ACC112 (cell line): ENCODE measurements at regions not wholly inside any gene's neighbourhood (a gene's known extent, or its start where the extent isn't known, plus 50 kb on each side); places are given as distances from the start of the nearest gene placed in this dataset.

Source experiments
- H2AFZ ChIP-seq: fragments of 200-600 bp; sonication (generic); one replicate; pipeline ENCODE4 v1.6.0; 2017; ENCODE audit warnings: antibody characterized with exemption, low read length; ENCODE audit not compliant: unreplicated experiment
- H3K27ac ChIP-seq: fragments of 200-600 bp; sonication (generic); 2 replicates; pipeline ENCODE4 v1.5.1; 2014; ENCODE audit warnings: low read depth, mild to moderate bottlenecking, antibody characterized with exemption, low read length, moderate library complexity
- H3K27me3 ChIP-seq: fragments of 200-600 bp; sonication (generic); 2 replicates; pipeline ENCODE4 v1.6.1; 2014; ENCODE audit warnings: mild to moderate bottlenecking, antibody characterized with exemption, low read length, moderate library complexity, mixed read lengths; ENCODE audit not compliant: insufficient read depth
- H3K36me3 ChIP-seq: fragments of 200-600 bp; sonication (generic); 2 replicates; pipeline ENCODE4 v1.6.1; 2016; ENCODE audit warnings: mild to moderate bottlenecking, antibody characterized with exemption, low read length, moderate library complexity, mixed read lengths; ENCODE audit not compliant: insufficient read depth
- H3K4me1 ChIP-seq: fragments of 200-600 bp; sonication (generic); one replicate; pipeline ENCODE4 v1.6.1; 2016; ENCODE audit warnings: low read length, mixed read lengths; ENCODE audit not compliant: insufficient read depth, unreplicated experiment, control insufficient read depth
- H3K4me3 ChIP-seq: fragments of 200-600 bp; sonication (generic); 2 replicates; pipeline ENCODE4 v1.5.1; 2014; ENCODE audit warnings: mild to moderate bottlenecking, low read depth, low read length
- H3K79me2 ChIP-seq: fragments of 200-600 bp; sonication (generic); one replicate; pipeline ENCODE4 v1.6.0; 2016; ENCODE audit warnings: low read length; ENCODE audit not compliant: control insufficient read depth, unreplicated experiment, insufficient read depth

GRCh38 chr3:83302091-83302490 lies 1540.6 kb upstream of the GBE1 start:
- no peaks in the 10 kb centered on the region for H3K27me3 ChIP-seq
- H3K4me1 ChIP-seq, result no peaks in the 10 kb centered on the region
- no peaks in the 10 kb centered on the region for H3K36me3 ChIP-seq
- H3K79me2 ChIP-seq, result no peaks in the 10 kb centered on the region
- H3K27ac ChIP-seq, result no peak overlapping the region
- H3K4me3 ChIP-seq, result no peak overlapping the region
- no peak overlapping the region for H2AFZ ChIP-seq

- Histone ChIP-seq H3K79me2 (no peaks in the 10 kb centered on the region), H3K36me3 (no peaks in the 10 kb centered on the region), H3K27me3 (no peaks in the 10 kb centered on the region), H2AFZ (no peak overlapping the region), H3K4me1 (no peaks in the 10 kb centered on the region), H3K27ac (no peak overlapping the region), H3K4me3 (no peak overlapping the region)
Observed at GRCh38 chr3:83317605-83318004, 1556.2 kb upstream of the GBE1 start.

- no peak overlapping the region for H3K4me3 ChIP-seq
- no peaks in the 10 kb centered on the region for H3K4me1 ChIP-seq
- H3K79me2 ChIP-seq, result no peaks in the 10 kb centered on the region
- H3K27ac ChIP-seq, result no peak overlapping the region
- H3K27me3 ChIP-seq, result no peaks in the 10 kb centered on the region
- no peak overlapping the region for H2AFZ ChIP-seq
- H3K36me3 ChIP-seq, result no peaks in the 10 kb centered on the region
Observed at GRCh38 chr3:83320726-83321125, 1559.3 kb upstream of the GBE1 start.

GRCh38 chr3:83321457-83321856 lies 1560.0 kb upstream of the GBE1 start:
- Histone ChIP-seq H3K79me2 (no peaks in the 10 kb centered on the region), H3K4me3 (no peak overlapping the region), H3K4me1 (no peaks in the 10 kb centered on the region), H3K27me3 (no peaks in the 10 kb centered on the region), H3K27ac (no peak overlapping the region), H2AFZ (no peak overlapping the region), H3K36me3 (no peaks in the 10 kb centered on the region)

- Histone ChIP-seq H2AFZ (no peak overlapping the region), H3K4me3 (no peak overlapping the region), H3K4me1 (no peaks in the 10 kb centered on the region), H3K27me3 (no peaks in the 10 kb centered on the region), H3K27ac (no peak overlapping the region), H3K36me3 (no peaks in the 10 kb centered on the region), H3K79me2 (no peaks in the 10 kb centered on the region)
Observed at GRCh38 chr3:83321891-83322290, 1560.4 kb upstream of the GBE1 start.

GRCh38 chr3:83354205-83354604 lies 1592.8 kb upstream of the GBE1 start:
- Histone ChIP-seq H3K79me2 (no peaks in the 10 kb centered on the region), H3K4me1 (no peaks in the 10 kb centered on the region), H3K4me3 (no peak overlapping the region), H3K27ac (no peak overlapping the region), H3K27me3 (no peaks in the 10 kb centered on the region), H2AFZ (no peak overlapping the region), H3K36me3 (no peaks in the 10 kb centered on the region)

- H2AFZ ChIP-seq, result no peak overlapping the region
- no peaks in the 10 kb centered on the region for H3K36me3 ChIP-seq
- H3K4me1 ChIP-seq, result no peaks in the 10 kb centered on the region
- no peaks in the 10 kb centered on the region for H3K79me2 ChIP-seq
- H3K27me3 ChIP-seq, result no peaks in the 10 kb centered on the region
- no peak overlapping the region for H3K27ac ChIP-seq
- no peak overlapping the region for H3K4me3 ChIP-seq
Observed at GRCh38 chr3:83393276-83393675, 1565.5 kb upstream of the CADM2 start.

GRCh38 chr3:83403927-83404326 lies 1554.9 kb upstream of the CADM2 start:
- Histone ChIP-seq H3K4me3 (no peak overlapping the region), H2AFZ (no peak overlapping the region)

GRCh38 chr3:83426300-83426699 lies 1532.5 kb upstream of the CADM2 start:
- H3K4me1 ChIP-seq, result no peaks in the 10 kb centered on the region
- no peaks in the 10 kb centered on the region for H3K27me3 ChIP-seq
- no peaks in the 10 kb centered on the region for H3K79me2 ChIP-seq
- H3K27ac ChIP-seq, result no peak overlapping the region
- no peak overlapping the region for H3K4me3 ChIP-seq
- H3K36me3 ChIP-seq, result no peaks in the 10 kb centered on the region
- H2AFZ ChIP-seq, result no peak overlapping the region

More at GRCh38 chr3:83403927-83404326, 1554.9 kb upstream of the CADM2 start:
- no peaks in the 10 kb centered on the region for H3K4me1 ChIP-seq
- H3K79me2 ChIP-seq, result no peaks in the 10 kb centered on the region
- no peak overlapping the region for H3K27ac ChIP-seq
- H3K36me3 ChIP-seq, result no peaks in the 10 kb centered on the region
- H3K27me3 ChIP-seq, result no peaks in the 10 kb centered on the region

GRCh38 chr3:83434880-83435587 lies 1523.8 kb upstream of the CADM2 start:
- H2AFZ ChIP-seq, result no peak overlapping the region
- no peak overlapping the region for H3K27ac ChIP-seq

GRCh38 chr3:83438188-83438587 lies 1520.6 kb upstream of the CADM2 start:
- H3K79me2 ChIP-seq, result no peaks in the 10 kb centered on the region
- no peak overlapping the region for H2AFZ ChIP-seq
- H3K36me3 ChIP-seq, result no peaks in the 10 kb centered on the region; the same call in 1 of the 2 replicates
- H3K4me1 ChIP-seq, result no peaks in the 10 kb centered on the region
- no peak overlapping the region for H3K27ac ChIP-seq
- H3K4me3 ChIP-seq, result no peak overlapping the region
- no peaks in the 10 kb centered on the region for H3K27me3 ChIP-seq

More at GRCh38 chr3:83434880-83435587, 1523.8 kb upstream of the CADM2 start:
- Histone ChIP-seq H3K36me3 (no peaks in the 10 kb centered on the region; the same call in 1 of the 2 replicates), H3K4me3 (no peak overlapping the region), H3K27me3 (no peaks in the 10 kb centered on the region), H3K4me1 (no peaks in the 10 kb centered on the region), H3K79me2 (no peaks in the 10 kb centered on the region)
